Fibroblast of lung (primary cell): ENCODE measurements at regions not wholly inside any gene's neighbourhood (a gene's known extent, or its start where the extent isn't known, plus 50 kb on each side); places are given as distances from the start of the nearest gene placed in this dataset.
"Not testable (repeated sequence)": the region's sequence is repeated elsewhere in the genome, so short reads cannot be mapped to it uniquely, and the experiment has no call there.

Experiments
- DNase-seq, 2 donors: peaks; one replicate each; pipeline versions ENCODE4 v3.0.0 to v3.0.0-alpha.2; 2010; ENCODE audit warnings: low read depth in 2 of 2
- H2AFZ ChIP-seq: 2 replicates; pipeline ENCODE4 v1.5.1; 2012; ENCODE audit warnings: low read length, control low read depth, inconsistent platforms
- H3K27ac ChIP-seq: 2 replicates; pipeline ENCODE4 v1.5.1; 2011; ENCODE audit warnings: low read length, control low read depth; ENCODE audit not compliant: insufficient read depth
- H3K27me3 ChIP-seq: 2 replicates; pipeline ENCODE4 v1.5.1; 2011; ENCODE audit warnings: mild to moderate bottlenecking, low read length; ENCODE audit not compliant: control insufficient read depth, insufficient read depth
- H3K36me3 ChIP-seq: 2 replicates; pipeline ENCODE4 v1.5.1; 2011; ENCODE audit warnings: low read length; ENCODE audit not compliant: control insufficient read depth, insufficient read depth
- H3K4me1 ChIP-seq: 2 replicates; pipeline ENCODE4 v1.5.1; 2011; ENCODE audit warnings: low read length; ENCODE audit not compliant: control insufficient read depth, insufficient read depth; ENCODE audit errors: extremely low read depth
- H3K4me2 ChIP-seq: 2 replicates; pipeline ENCODE4 v1.5.1; 2011; ENCODE audit warnings: low read length, control low read depth; ENCODE audit not compliant: insufficient read depth; ENCODE audit errors: extremely low read depth
- H3K4me3 ChIP-seq, 4 experiments: fragments of 200-600 bp in 1 of 4; sonication (generic) in 1 of 4; replicated peaks in 1 of 4; 2 replicates each; pipeline ENCODE4 v1.5.1; 2011 to 2016; ENCODE audit warnings: low read length in 4 of 4, low read depth in 3 of 4, mild to moderate bottlenecking in 3 of 4, control low read depth in 2 of 4, inconsistent platforms in 1 of 4, mixed read lengths in 1 of 4; ENCODE audit not compliant: insufficient read depth in 1 of 4; ENCODE audit errors: control extremely low read depth in 1 of 4
- H3K79me2 ChIP-seq: 2 replicates; pipeline ENCODE4 v1.5.1; 2012; ENCODE audit warnings: mild to moderate bottlenecking, low read length, inconsistent platforms; ENCODE audit not compliant: control insufficient read depth, insufficient read depth
- H3K9ac ChIP-seq: 2 replicates; pipeline ENCODE4 v1.5.1; 2011; ENCODE audit warnings: mild to moderate bottlenecking, low read length, control low read depth; ENCODE audit not compliant: insufficient read depth
- H3K9me3 ChIP-seq: 2 replicates; pipeline ENCODE4 v1.5.1; 2012; ENCODE audit warnings: low read depth, low read length; ENCODE audit not compliant: control insufficient read depth, insufficient read depth
- H4K20me1 ChIP-seq: 2 replicates; pipeline ENCODE4 v1.5.1; 2011; ENCODE audit warnings: low read length; ENCODE audit not compliant: control insufficient read depth, insufficient read depth; ENCODE audit errors: extremely low read depth
- CTCF ChIP-seq, 2 donors: IDR thresholded peaks in 1 of 2; conservative IDR thresholded peaks in 1 of 2; 1 replicate in 1 of 2; 2 replicates in 1 of 2; pipeline ENCODE4 v1.5.1; 2011 to 2012; ENCODE audit warnings: low read length in 2 of 2, control low read depth in 1 of 2, inconsistent platforms in 1 of 2, low read depth in 1 of 2, mild to moderate bottlenecking in 1 of 2
- EZH2 ChIP-seq: IDR thresholded peaks from 2 replicates; pipeline ENCODE4 v1.5.1; 2012; ENCODE audit warnings: low read length, control low read depth, mild to moderate bottlenecking; ENCODE audit errors: missing control alignments

GRCh38 chr13:48833412-48833811 lies 142.3 kb upstream of the FNDC3A start:
- no peak overlapping the region for H2AFZ ChIP-seq
- no peaks in the 10 kb centered on the region for H4K20me1 ChIP-seq
- H3K27me3 ChIP-seq = no peaks in the 10 kb centered on the region
- no peak overlapping the region for H3K4me2 ChIP-seq
- no peak overlapping the region for H3K4me3 ChIP-seq
- no peaks in the 10 kb centered on the region for H3K4me1 ChIP-seq
- H3K27ac ChIP-seq = no peak overlapping the region
- TF ChIP-seq EZH2 = no peak
- no peak for TF ChIP-seq CTCF (conservative IDR thresholded peaks at IDR 0.05 in 1 of 2, IDR thresholded peaks at IDR 0.05 in 1 of 2; ENCODE audit: low read depth in 1 of 2, low read length in 2 of 2)
- no peaks in the 10 kb centered on the region for H3K79me2 ChIP-seq
- no peak overlapping the region for H3K9ac ChIP-seq
- H3K36me3 ChIP-seq = no peaks in the 10 kb centered on the region
- no peaks in the 10 kb centered on the region for H3K9me3 ChIP-seq
- no peak for DNase-seq

- not testable (repeated sequence) for H3K4me1 ChIP-seq, H3K4me3 ChIP-seq, H3K4me2 ChIP-seq, H3K9ac ChIP-seq, H3K27ac ChIP-seq, DNase-seq, H3K9me3 ChIP-seq, H3K36me3 ChIP-seq, H2AFZ ChIP-seq, H3K27me3 ChIP-seq, H4K20me1 ChIP-seq, H3K79me2 ChIP-seq
Measured at GRCh38 chr13:48835326-48835725, 140.4 kb upstream of the FNDC3A start.

GRCh38 chr13:48838193-48838973 lies 137.3 kb upstream of the FNDC3A start:
- no peaks in the 10 kb centered on the region for H3K4me1 ChIP-seq
- H4K20me1 ChIP-seq = no peaks in the 10 kb centered on the region
- H3K4me3 ChIP-seq = no peak overlapping the region
- H3K36me3 ChIP-seq = no peaks in the 10 kb centered on the region
- no peak overlapping the region for H3K9ac ChIP-seq
- no peaks in the 10 kb centered on the region for H3K27me3 ChIP-seq
- no peaks in the 10 kb centered on the region for H3K9me3 ChIP-seq
- DNase-seq = peak in 1 of 2 donors; percentile 71
- no peak overlapping the region for H2AFZ ChIP-seq
- H3K4me2 ChIP-seq = no peak overlapping the region
- H3K27ac ChIP-seq = no peak overlapping the region
- no peaks in the 10 kb centered on the region for H3K79me2 ChIP-seq
- TF ChIP-seq EZH2 (no peak), CTCF (conservative IDR thresholded peaks at IDR 0.05 in 1 of 2, IDR thresholded peaks at IDR 0.05 in 1 of 2; ENCODE audit: low read depth in 1 of 2, low read length in 2 of 2) (no peak)
